Endothelial cell of umbilical vein (primary cell): ENCODE measurements at regions not wholly inside any gene's neighbourhood (a gene's known extent, or its start where the extent isn't known, plus 50 kb on each side); places are given as distances from the start of the nearest gene placed in this dataset.

Source experiments
- BruUV-seq: library from RNA; stranded (reverse); fragments of 400-500 nt; replicated peaks from 2 replicates; lab custom pipeline; 2021; lab: Mats Ljungman, UMichigan
- CTCF ChIA-PET: fragments of 300-600, 350-600 bp; sonication (Branson Sonifier 250); formaldehyde crosslinking; loops from one replicate; lab custom pipeline; 2021; ENCODE audit warnings: antibody characterized with exemption, inconsistent platforms; lab: Charles Lee
- POLR2A ChIA-PET: fragments of 300-600, 350-600 bp; sonication (Branson Sonifier 250); formaldehyde crosslinking; loops from one replicate; lab custom pipeline; 2021; ENCODE audit warnings: antibody characterized with exemption, inconsistent platforms; lab: Charles Lee
- DNase-seq: peaks from one replicate; pipeline ENCODE4 v3.0.0-alpha.2; 2011; ENCODE audit warnings: low read depth, low spot score
- FAIRE-seq: peaks from 2 replicates; lab custom pipeline; 2011; peaks lifted over from hg19 to GRCh38; lab: Jason Lieb, UNC
- H2AFZ ChIP-seq: 2 replicates; pipeline ENCODE4 v1.6.0; 2012; ENCODE audit warnings: low read depth, low read length, control low read depth, inconsistent platforms
- H3K27ac ChIP-seq: 2 replicates; pipeline ENCODE4 v1.5.1; 2011; ENCODE audit warnings: low read depth, mild to moderate bottlenecking, control low read depth, low read length, moderate library complexity; ENCODE audit not compliant: insufficient read depth
- H3K27me3 ChIP-seq, 2 experiments: 2 replicates each; pipeline versions ENCODE4 v1.6.0 to v1.6.1; 2011; ENCODE audit warnings: low read length in 2 of 2, mixed read lengths in 1 of 2; ENCODE audit not compliant: control insufficient read depth in 2 of 2, insufficient read depth in 2 of 2
- H3K36me3 ChIP-seq, 2 experiments: 2 replicates in 1 of 2; 3 replicates in 1 of 2; pipeline ENCODE4 v1.5.1; 2011; ENCODE audit warnings: low read length in 2 of 2, mild to moderate bottlenecking in 1 of 2, moderate library complexity in 1 of 2; ENCODE audit not compliant: control insufficient read depth in 2 of 2, insufficient read depth in 2 of 2; ENCODE audit errors: extremely low read depth in 1 of 2
- H3K4me1 ChIP-seq: 3 replicates; pipeline ENCODE4 v1.5.1; 2011; ENCODE audit warnings: mild to moderate bottlenecking, low read length; ENCODE audit not compliant: control insufficient read depth, insufficient read depth; ENCODE audit errors: extremely low read depth
- H3K4me2 ChIP-seq: 2 replicates; pipeline ENCODE4 v1.6.1; 2011; ENCODE audit warnings: low read length, control low read depth, mixed read lengths; ENCODE audit not compliant: insufficient read depth
- H3K4me3 ChIP-seq, 3 experiments: fragments of 200-600 bp in 1 of 3; sonication (generic), shearing (Covaris generic) in 1 of 3; replicated peaks in 1 of 3; 2 replicates each; pipeline ENCODE4 v1.5.1; 2011 to 2016; ENCODE audit warnings: control low read depth in 3 of 3, low read length in 3 of 3, mild to moderate bottlenecking in 2 of 3, inconsistent platforms in 1 of 3, low read depth in 1 of 3, moderate library complexity in 1 of 3; ENCODE audit not compliant: insufficient read depth in 1 of 3
- H3K79me2 ChIP-seq: 2 replicates; pipeline ENCODE4 v1.6.0; 2012; ENCODE audit warnings: low read length, inconsistent platforms; ENCODE audit not compliant: control insufficient read depth, insufficient read depth
- H3K9ac ChIP-seq: replicated peaks from 2 replicates; pipeline ENCODE3; 2011; ENCODE audit warnings: low read length, control low read depth; ENCODE audit not compliant: insufficient read depth; ENCODE audit errors: extremely low read depth
- H3K9me1 ChIP-seq: replicated peaks from 3 replicates; pipeline ENCODE4 v1.6.0; 2011; ENCODE audit warnings: mild to moderate bottlenecking, low read length; ENCODE audit not compliant: control insufficient read depth, insufficient read depth; ENCODE audit errors: extremely low read depth
- H3K9me3 ChIP-seq: replicated peaks from 2 replicates; pipeline ENCODE4 v1.5.1; 2012; ENCODE audit warnings: low read length, inconsistent platforms; ENCODE audit not compliant: control insufficient read depth, insufficient read depth
- H4K20me1 ChIP-seq: replicated peaks from 2 replicates; pipeline ENCODE3; 2011; ENCODE audit warnings: mild to moderate bottlenecking, low read length; ENCODE audit not compliant: control insufficient read depth, insufficient read depth; ENCODE audit errors: extremely low read depth
- EZH2 ChIP-seq: IDR thresholded peaks from 2 replicates; pipeline ENCODE4 v1.6.1; 2012; ENCODE audit warnings: borderline replicate concordance, low read depth, mild to moderate bottlenecking, moderate library complexity, low read length, inconsistent platforms; ENCODE audit not compliant: severe bottlenecking
- FOS ChIP-seq: IDR thresholded peaks from 2 replicates; pipeline ENCODE4 v1.6.1; 2011; ENCODE audit warnings: mild to moderate bottlenecking, low read length, moderate library complexity, borderline replicate concordance; ENCODE audit not compliant: insufficient read depth
- GATA2 ChIP-seq: IDR thresholded peaks from 2 replicates; pipeline ENCODE4 v1.7.0; 2011; ENCODE audit warnings: low read depth, mild to moderate bottlenecking, moderate library complexity, mixed read lengths, low read length; ENCODE audit not compliant: insufficient read length, insufficient read depth
- JUN ChIP-seq: IDR thresholded peaks from 2 replicates; pipeline ENCODE4 v1.6.1; 2011; ENCODE audit warnings: borderline replicate concordance, low read depth; ENCODE audit not compliant: insufficient read length, insufficient read depth
- MYC ChIP-seq: IDR thresholded peaks from one replicate; pipeline ENCODE4 v1.6.1; 2011; ENCODE audit warnings: mild to moderate bottlenecking, low read depth, low read length
- POLR2A ChIP-seq: IDR thresholded peaks from 2 replicates; pipeline ENCODE4 v1.6.1; 2012; ENCODE audit warnings: low read depth, mild to moderate bottlenecking, control low read depth, low read length
- POLR2AphosphoS5 ChIP-seq: IDR thresholded peaks from 2 replicates; pipeline ENCODE4 v1.6.1; 2012; ENCODE audit warnings: low read depth, mild to moderate bottlenecking, control low read depth, low read length, moderate library complexity; ENCODE audit not compliant: insufficient read depth
- dilution Hi-C: fragments of 300-500 bp; cut with MboI; formaldehyde crosslinking; loops from one replicate; pipeline ENCODE4 v1.15.0; 2019; ENCODE audit warnings: low sequenced_read_pairs; ENCODE audit not compliant: extremely low pct_ligation_motif_present
- intact Hi-C: fragments of 100-400 bp; cut with micrococcal nuclease; formaldehyde crosslinking; loops from one replicate; pipeline ENCODE4 v1.10.0; 2022
- TF ChIP-seq, protein P1 (sequence below): IDR thresholded peaks from 2 replicates; pipeline ENCODE4 v1.6.1; 2011; ENCODE audit not compliant: insufficient read depth, insufficient read length
- TF ChIP-seq, protein P2 (sequence below), 2 donors: IDR thresholded peaks; 1 replicate in 1 of 2; 2 replicates in 1 of 2; pipeline ENCODE4 v1.5.1; 2011; ENCODE audit warnings: low read length in 2 of 2, mild to moderate bottlenecking in 2 of 2, moderate library complexity in 2 of 2, control low read depth in 1 of 2, inconsistent platforms in 1 of 2, low read depth in 1 of 2; ENCODE audit not compliant: insufficient read depth in 1 of 2; ENCODE audit errors: extremely low read depth in 1 of 2

DNA sequence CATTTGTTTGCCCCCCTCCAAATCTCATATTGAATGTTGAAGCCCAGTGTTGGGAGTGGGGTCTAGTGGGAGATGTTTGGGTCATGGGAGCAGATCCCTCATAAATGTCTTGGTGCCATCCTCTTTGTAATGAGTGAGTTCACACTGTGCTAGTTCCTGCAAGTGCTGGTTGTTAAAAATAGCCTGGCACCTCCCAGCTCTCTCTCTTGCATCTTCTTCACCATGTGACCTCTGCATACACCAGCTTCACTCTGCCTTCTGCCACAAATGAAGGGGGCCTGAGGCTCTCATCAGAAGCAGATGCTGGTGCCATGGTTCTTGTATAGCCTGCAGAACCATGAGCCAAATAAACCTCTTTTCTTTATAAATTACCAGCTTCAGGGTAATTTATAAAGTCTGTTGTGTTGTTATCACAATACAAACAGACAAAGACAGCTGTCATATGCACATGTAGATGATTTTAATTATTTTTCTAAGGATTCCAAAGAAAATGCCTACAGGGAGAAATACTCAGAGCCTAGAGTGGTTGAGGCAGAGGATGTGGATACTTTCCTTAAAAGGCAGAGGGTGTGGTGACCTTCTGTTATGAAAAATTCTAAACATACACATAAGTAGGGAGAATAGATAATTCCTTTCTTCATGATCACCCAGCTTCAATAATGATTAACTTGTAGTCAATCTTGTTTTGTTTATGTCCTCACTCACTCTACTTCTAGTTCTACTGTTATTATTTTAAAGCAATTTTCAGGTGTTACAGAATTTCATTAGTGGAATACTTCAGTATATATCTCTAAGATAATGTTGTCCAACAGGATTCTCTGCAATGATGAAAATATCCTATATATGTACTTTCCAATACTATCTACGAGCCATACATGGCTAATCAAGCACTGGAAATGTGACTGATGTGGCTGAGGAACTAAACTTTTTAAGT lies 75.1 kb upstream of the RANBP6 start:
- H3K9me3 ChIP-seq: no peaks in the 10 kb centered on the region
- dilution Hi-C loops: no loop called here
- H3K4me2 ChIP-seq: no peak overlapping the region
- no peaks in the 10 kb centered on the region for H3K27me3 ChIP-seq
- H3K4me3 ChIP-seq: no peak overlapping the region
- H3K27ac ChIP-seq: no peak overlapping the region
- H3K36me3 ChIP-seq: no peaks in the 10 kb centered on the region
- no peaks in the 10 kb centered on the region for H3K79me2 ChIP-seq
- H2AFZ ChIP-seq: no peak overlapping the region
- BruUV-seq: no TSS peak
- no peak overlapping the region for H3K9ac ChIP-seq
- no peaks in the 10 kb centered on the region for H3K4me1 ChIP-seq
- no peaks in the 10 kb centered on the region for H4K20me1 ChIP-seq
- TF ChIP-seq, protein P1, sequence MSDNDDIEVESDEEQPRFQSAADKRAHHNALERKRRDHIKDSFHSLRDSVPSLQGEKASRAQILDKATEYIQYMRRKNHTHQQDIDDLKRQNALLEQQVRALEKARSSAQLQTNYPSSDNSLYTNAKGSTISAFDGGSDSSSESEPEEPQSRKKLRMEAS: no peak
- TF ChIP-seq POLR2AphosphoS5: no peak
- no peak for TF ChIP-seq POLR2A
- TF ChIP-seq EZH2: no peak
- no peak for TF ChIP-seq MYC
- no peak for TF ChIP-seq JUN
- TF ChIP-seq FOS: no peak
- no peak for TF ChIP-seq GATA2
- TF ChIP-seq, protein P2, sequence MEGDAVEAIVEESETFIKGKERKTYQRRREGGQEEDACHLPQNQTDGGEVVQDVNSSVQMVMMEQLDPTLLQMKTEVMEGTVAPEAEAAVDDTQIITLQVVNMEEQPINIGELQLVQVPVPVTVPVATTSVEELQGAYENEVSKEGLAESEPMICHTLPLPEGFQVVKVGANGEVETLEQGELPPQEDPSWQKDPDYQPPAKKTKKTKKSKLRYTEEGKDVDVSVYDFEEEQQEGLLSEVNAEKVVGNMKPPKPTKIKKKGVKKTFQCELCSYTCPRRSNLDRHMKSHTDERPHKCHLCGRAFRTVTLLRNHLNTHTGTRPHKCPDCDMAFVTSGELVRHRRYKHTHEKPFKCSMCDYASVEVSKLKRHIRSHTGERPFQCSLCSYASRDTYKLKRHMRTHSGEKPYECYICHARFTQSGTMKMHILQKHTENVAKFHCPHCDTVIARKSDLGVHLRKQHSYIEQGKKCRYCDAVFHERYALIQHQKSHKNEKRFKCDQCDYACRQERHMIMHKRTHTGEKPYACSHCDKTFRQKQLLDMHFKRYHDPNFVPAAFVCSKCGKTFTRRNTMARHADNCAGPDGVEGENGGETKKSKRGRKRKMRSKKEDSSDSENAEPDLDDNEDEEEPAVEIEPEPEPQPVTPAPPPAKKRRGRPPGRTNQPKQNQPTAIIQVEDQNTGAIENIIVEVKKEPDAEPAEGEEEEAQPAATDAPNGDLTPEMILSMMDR (IDR thresholded peaks at IDR 0.05; ENCODE audit: extremely low read depth in 1 of 2, insufficient read depth in 1 of 2, low read depth in 1 of 2, low read length in 2 of 2): no peak
- CTCF ChIA-PET: interaction anchor here (1.1 to 1.3 kb wide), 2 partner anchors 36 to 216 kb away, joined by 3 to 4 read pairs; no protein-coding TSS in a partner anchor
- POLR2A ChIA-PET: no interaction called here
- DNase-seq: no peak
- H3K9me1 ChIP-seq: no peaks in the 10 kb centered on the region
- FAIRE-seq: no peak
- intact Hi-C loops: no loop called here
